ENCODE measurements at regions not wholly inside any gene's neighbourhood (a gene's known extent, or its start where the extent isn't known, plus 50 kb on each side); places are given as distances from the start of the nearest gene placed in this dataset.

DNA sequence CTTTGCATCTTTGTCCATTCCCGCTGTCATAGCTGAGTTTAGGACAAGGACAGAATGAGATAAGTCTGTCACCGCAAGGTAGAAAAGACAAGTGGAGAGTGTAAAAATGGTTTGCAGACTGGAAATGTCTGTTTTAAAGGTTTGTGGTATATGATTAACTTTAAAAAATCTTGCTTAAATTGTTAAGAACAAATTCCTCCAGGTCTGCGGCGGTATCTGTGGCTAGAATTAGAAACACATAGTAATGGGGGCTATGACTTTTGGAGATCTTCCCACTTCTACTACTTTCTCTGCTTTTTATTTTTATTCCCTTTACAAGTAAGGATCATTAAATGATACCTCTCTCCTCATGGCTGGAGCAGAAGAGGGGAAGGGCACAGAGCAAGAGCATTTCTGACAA lies 92.2 kb downstream of the MID1IP1 start:
- no peaks in the 10 kb centered on the region for H4K20me1 ChIP-seq (ENCODE audit: insufficient read depth, low read length)
- no peak for TF ChIP-seq EZH2phosphoT487 (IDR thresholded peaks at IDR 0.05; ENCODE audit: low read depth)
- TF ChIP-seq, protein P1, sequence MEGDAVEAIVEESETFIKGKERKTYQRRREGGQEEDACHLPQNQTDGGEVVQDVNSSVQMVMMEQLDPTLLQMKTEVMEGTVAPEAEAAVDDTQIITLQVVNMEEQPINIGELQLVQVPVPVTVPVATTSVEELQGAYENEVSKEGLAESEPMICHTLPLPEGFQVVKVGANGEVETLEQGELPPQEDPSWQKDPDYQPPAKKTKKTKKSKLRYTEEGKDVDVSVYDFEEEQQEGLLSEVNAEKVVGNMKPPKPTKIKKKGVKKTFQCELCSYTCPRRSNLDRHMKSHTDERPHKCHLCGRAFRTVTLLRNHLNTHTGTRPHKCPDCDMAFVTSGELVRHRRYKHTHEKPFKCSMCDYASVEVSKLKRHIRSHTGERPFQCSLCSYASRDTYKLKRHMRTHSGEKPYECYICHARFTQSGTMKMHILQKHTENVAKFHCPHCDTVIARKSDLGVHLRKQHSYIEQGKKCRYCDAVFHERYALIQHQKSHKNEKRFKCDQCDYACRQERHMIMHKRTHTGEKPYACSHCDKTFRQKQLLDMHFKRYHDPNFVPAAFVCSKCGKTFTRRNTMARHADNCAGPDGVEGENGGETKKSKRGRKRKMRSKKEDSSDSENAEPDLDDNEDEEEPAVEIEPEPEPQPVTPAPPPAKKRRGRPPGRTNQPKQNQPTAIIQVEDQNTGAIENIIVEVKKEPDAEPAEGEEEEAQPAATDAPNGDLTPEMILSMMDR (IDR thresholded peaks at IDR 0.05; ENCODE audit: low read depth, low read length): no peak
- no peak overlapping the region for H3K27ac ChIP-seq (ENCODE audit: low read length)
- H3K27me3 ChIP-seq (ENCODE audit: low read depth, low read length): no peaks in the 10 kb centered on the region
- no peak overlapping the region for H3K9ac ChIP-seq (ENCODE audit: low read length)
- no peak overlapping the region for H2AFZ ChIP-seq (ENCODE audit: low read depth, low read length)
- H3K4me1 ChIP-seq (ENCODE audit: low read length): peaks cover 7% of the 10 kb centered on the region; the same call in 1 of the 2 replicates
- H3K79me2 ChIP-seq (ENCODE audit: low read length): no peaks in the 10 kb centered on the region
- no peak overlapping the region for H3K4me2 ChIP-seq (ENCODE audit: low read length)
- no peaks in the 10 kb centered on the region for H3K9me3 ChIP-seq (ENCODE audit: insufficient read depth, low read length)
- H3K4me3 ChIP-seq (ENCODE audit: low read length): no peak overlapping the region
- H3K36me3 ChIP-seq (replicated peaks; ENCODE audit: low read depth, low read length): no peaks in the 10 kb centered on the region

DNA sequence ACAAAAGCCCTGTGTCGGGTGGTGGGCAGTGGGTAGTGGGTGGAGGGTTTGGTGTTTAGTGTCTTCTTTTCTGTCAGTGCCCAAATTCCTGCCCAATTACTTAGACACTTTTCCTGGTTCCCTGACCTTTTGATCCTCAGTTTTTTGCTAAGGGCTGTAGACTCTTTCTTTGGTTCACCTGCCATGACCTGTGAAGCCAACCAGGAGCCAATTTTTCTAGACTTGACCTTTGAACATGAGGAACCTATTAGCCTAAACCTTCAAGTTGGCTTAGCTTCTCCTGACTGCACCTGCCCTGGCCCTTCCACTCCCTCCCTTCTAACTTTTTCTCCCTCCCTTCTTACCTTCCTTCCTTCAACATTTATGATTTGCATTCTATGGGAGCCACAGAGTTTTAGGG lies 94.5 kb downstream of the MID1IP1 start:
- Histone ChIP-seq H3K4me3 (ENCODE audit: low read length) (no peak overlapping the region), H3K9me3 (ENCODE audit: insufficient read depth, low read length) (no peaks in the 10 kb centered on the region), H3K4me2 (ENCODE audit: low read length) (no peak overlapping the region), H3K36me3 (replicated peaks; ENCODE audit: low read depth, low read length) (no peaks in the 10 kb centered on the region), H3K27me3 (ENCODE audit: low read depth, low read length) (no peaks in the 10 kb centered on the region), H3K4me1 (ENCODE audit: low read length) (peaks cover 7% of the 10 kb centered on the region; the same call in 1 of the 2 replicates), H4K20me1 (ENCODE audit: insufficient read depth, low read length) (no peaks in the 10 kb centered on the region), H3K27ac (ENCODE audit: low read length) (no peak overlapping the region), H3K79me2 (ENCODE audit: low read length) (no peaks in the 10 kb centered on the region), H3K9ac (ENCODE audit: low read length) (no peak overlapping the region), H2AFZ (ENCODE audit: low read depth, low read length) (no peak overlapping the region)
- TF ChIP-seq EZH2phosphoT487 (IDR thresholded peaks at IDR 0.05; ENCODE audit: low read depth): no peak
- TF ChIP-seq, protein P1 (IDR thresholded peaks at IDR 0.05; ENCODE audit: low read depth, low read length): no peak

DNA sequence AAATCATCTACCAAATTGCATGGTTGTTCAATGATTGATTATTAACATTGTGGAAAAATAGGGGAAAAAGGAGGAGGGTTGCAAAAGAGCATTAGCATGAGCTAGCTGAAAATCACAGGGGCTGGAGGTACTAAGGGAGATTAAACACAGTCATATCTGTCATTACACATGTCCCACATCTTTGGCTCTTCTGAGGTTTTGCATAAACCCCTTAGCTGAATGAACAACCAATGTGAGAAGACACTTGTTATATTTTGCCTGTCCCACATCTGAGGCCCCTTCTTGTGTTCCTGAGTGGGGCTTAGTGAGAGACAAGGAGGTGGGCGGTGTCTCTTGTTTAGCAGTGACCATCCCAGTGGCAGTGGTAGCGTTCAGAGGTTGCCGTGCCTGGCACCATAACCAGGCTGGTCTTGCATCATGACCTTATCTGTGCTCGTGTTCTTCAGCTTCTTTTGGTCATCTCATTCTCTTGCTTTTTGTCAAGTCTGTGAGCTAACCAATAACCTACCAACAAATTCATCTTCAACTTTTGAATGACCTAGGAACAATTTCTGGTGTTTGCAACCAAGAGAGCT lies 95.6 kb downstream of the MID1IP1 start:
- TF ChIP-seq EZH2phosphoT487 (IDR thresholded peaks at IDR 0.05; ENCODE audit: low read depth): no peak
- TF ChIP-seq, protein P1 (IDR thresholded peaks at IDR 0.05; ENCODE audit: low read depth, low read length): no peak
- no peaks in the 10 kb centered on the region for H4K20me1 ChIP-seq (ENCODE audit: insufficient read depth, low read length)
- H3K9me3 ChIP-seq (ENCODE audit: insufficient read depth, low read length): no peaks in the 10 kb centered on the region
- H3K4me3 ChIP-seq (ENCODE audit: low read length): no peak overlapping the region
- H3K36me3 ChIP-seq (replicated peaks; ENCODE audit: low read depth, low read length): no peaks in the 10 kb centered on the region
- H3K27me3 ChIP-seq (ENCODE audit: low read depth, low read length): no peaks in the 10 kb centered on the region
- no peak overlapping the region for H3K27ac ChIP-seq (ENCODE audit: low read length)
- no peak overlapping the region for H3K4me2 ChIP-seq (ENCODE audit: low read length)
- H3K79me2 ChIP-seq (ENCODE audit: low read length): no peaks in the 10 kb centered on the region
- no peak overlapping the region for H3K9ac ChIP-seq (ENCODE audit: low read length)
- H2AFZ ChIP-seq (ENCODE audit: low read depth, low read length): no peak overlapping the region
- H3K4me1 ChIP-seq (ENCODE audit: low read length): peaks cover 2% of the 10 kb centered on the region; the same call in 1 of the 2 replicates

DNA sequence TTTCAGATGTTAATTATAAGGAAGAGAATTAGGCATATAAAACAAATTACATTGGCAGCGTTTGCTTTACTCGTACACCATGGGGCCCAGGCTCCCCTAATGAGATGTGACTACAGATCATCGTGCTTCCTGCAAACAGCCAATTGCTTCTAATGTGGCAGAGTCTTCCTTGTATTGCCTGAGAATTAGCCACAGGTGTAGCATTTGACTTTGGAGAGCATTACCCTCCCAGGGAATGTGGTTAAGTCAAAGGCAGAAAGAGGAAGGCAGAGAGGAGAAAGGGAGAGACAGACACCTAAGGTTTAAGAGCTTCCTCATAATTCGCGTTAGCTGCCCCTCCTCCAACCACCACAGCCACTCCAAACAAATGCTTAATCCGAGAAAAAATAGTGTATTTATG lies 97.0 kb downstream of the MID1IP1 start:
- Histone ChIP-seq H3K4me2 (ENCODE audit: low read length) (no peak overlapping the region), H4K20me1 (ENCODE audit: insufficient read depth, low read length) (no peaks in the 10 kb centered on the region), H3K27me3 (ENCODE audit: low read depth, low read length) (no peaks in the 10 kb centered on the region), H3K9me3 (ENCODE audit: insufficient read depth, low read length) (no peaks in the 10 kb centered on the region), H3K4me1 (ENCODE audit: low read length) (no peaks in the 10 kb centered on the region), H3K79me2 (ENCODE audit: low read length) (no peaks in the 10 kb centered on the region), H3K36me3 (replicated peaks; ENCODE audit: low read depth, low read length) (no peaks in the 10 kb centered on the region), H2AFZ (ENCODE audit: low read depth, low read length) (no peak overlapping the region), H3K27ac (ENCODE audit: low read length) (no peak overlapping the region), H3K4me3 (ENCODE audit: low read length) (no peak overlapping the region), H3K9ac (ENCODE audit: low read length) (no peak overlapping the region)
- no peak for TF ChIP-seq EZH2phosphoT487 (IDR thresholded peaks at IDR 0.05; ENCODE audit: low read depth)
- TF ChIP-seq, protein P1 (IDR thresholded peaks at IDR 0.05; ENCODE audit: low read depth, low read length): no peak

Measured in OCI-LY3 (cell line).